ENCODE measurements at regions not wholly inside any gene's neighbourhood (a gene's known extent, or its start where the extent isn't known, plus 50 kb on each side); places are given as distances from the start of the nearest gene placed in this dataset.

GRCh38 chr15:85872125-85872524 lies 77.4 kb upstream of the KLHL25 start:
- no peak for TF ChIP-seq CTCF (conservative IDR thresholded peaks at IDR 0.05; ENCODE audit: low read length)
- TF ChIP-seq EZH2phosphoT487 (IDR thresholded peaks at IDR 0.05; ENCODE audit: borderline replicate concordance): no peak
- H3K79me2 ChIP-seq (ENCODE audit: insufficient read depth, low read length): no peaks in the 10 kb centered on the region
- no peaks in the 10 kb centered on the region for H3K9me3 ChIP-seq (ENCODE audit: insufficient read depth, low read depth, low read length)
- H3K36me3 ChIP-seq (ENCODE audit: insufficient read depth, low read length): no peaks in the 10 kb centered on the region
- no peaks in the 10 kb centered on the region for H3K9me2 ChIP-seq (replicated peaks; ENCODE audit: low read depth, low read length)
- H3F3A ChIP-seq (ENCODE audit: low read depth): no peaks in the 10 kb centered on the region
- H3K27me3 ChIP-seq (ENCODE audit: insufficient read depth, low read length, poor library complexity, severe bottlenecking): no peaks in the 10 kb centered on the region
- no peak overlapping the region for H2AFZ ChIP-seq (ENCODE audit: low read length)
- no peak overlapping the region for H3K4me2 ChIP-seq (ENCODE audit: low read depth, low read length, poor library complexity, severe bottlenecking)
- H3K4me1 ChIP-seq (ENCODE audit: insufficient read depth, low read length, poor library complexity, severe bottlenecking): no peaks in the 10 kb centered on the region
- no peak overlapping the region for H3K4me3 ChIP-seq (ENCODE audit: low read length, poor library complexity, severe bottlenecking)
- H4K20me1 ChIP-seq (ENCODE audit: insufficient read depth, low read length, poor library complexity, severe bottlenecking): no peaks in the 10 kb centered on the region
- no peak overlapping the region for H3K9ac ChIP-seq (ENCODE audit: low read depth, low read length, poor library complexity, severe bottlenecking)

DNA sequence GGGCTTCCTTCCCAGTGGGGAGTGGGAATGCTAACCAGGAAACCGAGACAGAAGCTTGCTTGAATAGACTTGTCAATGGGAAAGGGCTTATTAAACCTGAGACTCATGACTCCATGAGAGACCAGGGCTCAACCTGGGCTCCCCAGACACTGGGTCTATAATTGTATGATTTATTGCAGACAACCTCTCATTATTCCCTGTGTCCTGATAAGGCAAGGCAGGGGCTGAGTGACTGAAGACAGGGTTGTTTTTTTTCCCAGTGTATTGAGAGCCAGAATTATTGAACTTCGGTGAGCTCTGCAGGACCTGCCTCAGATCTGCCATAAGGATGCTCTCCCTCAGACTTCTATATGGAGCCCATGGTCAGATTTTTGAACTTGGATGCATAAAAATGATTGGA lies 79.5 kb upstream of the KLHL25 start:
- Histone ChIP-seq H3K27me3 (ENCODE audit: insufficient read depth, low read length, poor library complexity, severe bottlenecking) (no peaks in the 10 kb centered on the region), H4K20me1 (ENCODE audit: insufficient read depth, low read length, poor library complexity, severe bottlenecking) (no peaks in the 10 kb centered on the region), H2AFZ (ENCODE audit: low read length) (no peak overlapping the region), H3K79me2 (ENCODE audit: insufficient read depth, low read length) (no peaks in the 10 kb centered on the region), H3K9me2 (replicated peaks; ENCODE audit: low read depth, low read length) (no peaks in the 10 kb centered on the region), H3F3A (ENCODE audit: low read depth) (no peaks in the 10 kb centered on the region), H3K9me3 (ENCODE audit: insufficient read depth, low read depth, low read length) (no peaks in the 10 kb centered on the region), H3K4me3 (ENCODE audit: low read length, poor library complexity, severe bottlenecking) (no peak overlapping the region), H3K4me1 (ENCODE audit: insufficient read depth, low read length, poor library complexity, severe bottlenecking) (no peaks in the 10 kb centered on the region), H3K4me2 (ENCODE audit: low read depth, low read length, poor library complexity, severe bottlenecking) (no peak overlapping the region), H3K36me3 (ENCODE audit: insufficient read depth, low read length) (no peaks in the 10 kb centered on the region), H3K9ac (ENCODE audit: low read depth, low read length, poor library complexity, severe bottlenecking) (no peak overlapping the region)
- TF ChIP-seq EZH2phosphoT487 (IDR thresholded peaks at IDR 0.05; ENCODE audit: borderline replicate concordance): no peak
- TF ChIP-seq CTCF (conservative IDR thresholded peaks at IDR 0.05; ENCODE audit: low read length): no peak

DNA sequence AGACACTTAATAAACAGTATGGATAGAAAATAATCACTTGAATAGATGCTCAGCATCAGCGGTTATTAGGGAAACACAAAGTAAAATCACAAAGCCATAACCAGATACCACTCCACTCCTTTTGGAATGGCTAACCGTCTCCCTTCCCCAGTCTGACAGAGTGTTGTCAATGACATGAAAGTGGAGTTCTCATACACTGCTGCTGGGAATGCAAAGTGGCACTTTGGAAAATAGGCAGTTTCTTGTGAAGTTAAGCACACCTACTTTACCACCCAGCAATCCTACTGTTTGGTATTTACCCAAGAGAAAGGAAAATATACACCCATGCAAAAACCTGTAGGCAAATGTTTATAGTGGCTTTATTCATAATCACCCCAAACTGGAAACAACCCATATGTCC lies 81.0 kb upstream of the KLHL25 start:
- no peaks in the 10 kb centered on the region for H3K27me3 ChIP-seq (ENCODE audit: insufficient read depth, low read length, poor library complexity, severe bottlenecking)

More for the DNA sequence above, 81.0 kb upstream of the KLHL25 start:
- Histone ChIP-seq H3K36me3 (ENCODE audit: insufficient read depth, low read length) (no peaks in the 10 kb centered on the region), H3K4me2 (ENCODE audit: low read depth, low read length, poor library complexity, severe bottlenecking) (no peak overlapping the region), H3K4me1 (ENCODE audit: insufficient read depth, low read length, poor library complexity, severe bottlenecking) (no peaks in the 10 kb centered on the region), H3F3A (ENCODE audit: low read depth) (no peaks in the 10 kb centered on the region), H3K9me2 (replicated peaks; ENCODE audit: low read depth, low read length) (no peaks in the 10 kb centered on the region), H3K9ac (ENCODE audit: low read depth, low read length, poor library complexity, severe bottlenecking) (no peak overlapping the region), H3K4me3 (ENCODE audit: low read length, poor library complexity, severe bottlenecking) (no peak overlapping the region), H3K79me2 (ENCODE audit: insufficient read depth, low read length) (no peaks in the 10 kb centered on the region), H2AFZ (ENCODE audit: low read length) (no peak overlapping the region), H4K20me1 (ENCODE audit: insufficient read depth, low read length, poor library complexity, severe bottlenecking) (no peaks in the 10 kb centered on the region), H3K9me3 (ENCODE audit: insufficient read depth, low read depth, low read length) (no peaks in the 10 kb centered on the region)
- TF ChIP-seq EZH2phosphoT487 (IDR thresholded peaks at IDR 0.05; ENCODE audit: borderline replicate concordance): no peak
- no peak for TF ChIP-seq CTCF (conservative IDR thresholded peaks at IDR 0.05; ENCODE audit: low read length)

Data from Loucy (cell line).